Activated T-cell treated with anti-CD3 and anti-CD28 coated beads, Interleukin-2, amount 50 U/mL, for 72 hours (primary cell): ENCODE measurements at regions not wholly inside any gene's neighbourhood (a gene's known extent, or its start where the extent isn't known, plus 50 kb on each side); places are given as distances from the start of the nearest gene placed in this dataset.
A peak's percentile ranks its signal among the peaks of the same experiment; 100 is the strongest.

Experiments used
- ATAC-seq, 2 donors: fragments of 150-1000 bp; cut with Tn5 transposase; replicated peaks in 1 of 2; 2 replicates each; pipeline ENCODE4 v1.10.0; 2021; ENCODE audit warnings: moderate library complexity in 2 of 2, mild to moderate bottlenecking in 1 of 2
- DNase-seq, 2 donors: peaks; one replicate each; pipeline ENCODE4 v3.0.0; 2021 to 2022; ENCODE audit warnings: mixed read lengths in 1 of 2
- H3K27ac Mint-ChIP-seq: one replicate; pipeline ENCODE4 v1.8.0; 2022; ENCODE audit warnings: mild to moderate bottlenecking, moderate library complexity, mixed read lengths
- H3K27me3 Mint-ChIP-seq: one replicate; pipeline ENCODE4 v1.8.0; 2022; ENCODE audit warnings: low read depth, mixed read lengths
- H3K36me3 Mint-ChIP-seq, 2 donors: one replicate each; pipeline ENCODE4 v1.8.0; 2022; ENCODE audit warnings: mixed read lengths in 2 of 2, mild to moderate bottlenecking in 1 of 2; ENCODE audit not compliant: insufficient read depth in 2 of 2
- H3K4me1 Mint-ChIP-seq: one replicate; pipeline ENCODE4 v1.8.0; 2022; ENCODE audit warnings: low read depth, mixed read lengths
- H3K4me3 Mint-ChIP-seq, 2 donors: one replicate each; pipeline ENCODE4 v1.8.0; 2022; ENCODE audit warnings: mild to moderate bottlenecking in 2 of 2, mixed read lengths in 2 of 2, moderate library complexity in 2 of 2
- H3K9me3 Mint-ChIP-seq, 2 donors: one replicate each; pipeline ENCODE4 v1.8.0; 2022; ENCODE audit warnings: mixed read lengths in 2 of 2

- Mint-ChIP-seq H3K27me3 (peaks cover 17% of the 10 kb centered on the region), H3K4me1 (no peaks in the 10 kb centered on the region), H3K9me3 (no peaks in the 10 kb centered on the region), H3K27ac (no peak overlapping the region), H3K4me3 (no peak overlapping the region), H3K36me3 (no peaks in the 10 kb centered on the region)
- no peak for DNase-seq
- no peak for ATAC-seq
Measured at GRCh38 chr6:170155464-170156196, 135.2 kb downstream of the DLL1 start.

GRCh38 chr6:170153436-170154319 lies 137.2 kb downstream of the DLL1 start:
- no peaks in the 10 kb centered on the region for H3K9me3 Mint-ChIP-seq
- DNase-seq (no peak), ATAC-seq (no peak)
- H3K4me3 Mint-ChIP-seq, result no peak overlapping the region
- H3K27me3 Mint-ChIP-seq, result peaks cover 18% of the 10 kb centered on the region
- peaks cover 9% of the 10 kb centered on the region for H3K4me1 Mint-ChIP-seq
- H3K36me3 Mint-ChIP-seq, result no peaks in the 10 kb centered on the region
- no peak overlapping the region for H3K27ac Mint-ChIP-seq

- no peak for DNase-seq
- no peak overlapping the region for H3K27ac Mint-ChIP-seq
- no peak overlapping the region for H3K4me3 Mint-ChIP-seq
- H3K4me1 Mint-ChIP-seq, result peaks cover 16% of the 10 kb centered on the region
- ATAC-seq, result no peak
- H3K9me3 Mint-ChIP-seq, result no peaks in the 10 kb centered on the region
- peaks cover 18% of the 10 kb centered on the region for H3K27me3 Mint-ChIP-seq
- H3K36me3 Mint-ChIP-seq, result no peaks in the 10 kb centered on the region
Measured at GRCh38 chr6:170152989-170153388, 137.9 kb downstream of the DLL1 start.

- H3K36me3 Mint-ChIP-seq, result no peaks in the 10 kb centered on the region
- H3K9me3 Mint-ChIP-seq, result no peaks in the 10 kb centered on the region
- H3K4me1 Mint-ChIP-seq, result peaks cover 23% of the 10 kb centered on the region
- H3K27ac Mint-ChIP-seq, result no peak overlapping the region
- ATAC-seq (no peak), DNase-seq (no peak)
- peaks cover 18% of the 10 kb centered on the region for H3K27me3 Mint-ChIP-seq
- no peak overlapping the region for H3K4me3 Mint-ChIP-seq
Measured at GRCh38 chr6:170152124-170152926, 138.6 kb downstream of the DLL1 start.

- peaks cover 18% of the 10 kb centered on the region for H3K27me3 Mint-ChIP-seq
- no peak overlapping the region for H3K4me3 Mint-ChIP-seq
Measured at GRCh38 chr6:170151804-170152123, 139.1 kb downstream of the DLL1 start.

GRCh38 chr6:170151321-170151771 lies 139.5 kb downstream of the DLL1 start:
- Mint-ChIP-seq H3K9me3 (no peaks in the 10 kb centered on the region), H3K36me3 (no peaks in the 10 kb centered on the region), H3K27me3 (peaks cover 18% of the 10 kb centered on the region), H3K27ac (no peak overlapping the region), H3K4me1 (peaks cover 32% of the 10 kb centered on the region), H3K4me3 (no peak overlapping the region)
- ATAC-seq (no peak), DNase-seq (no peak)

More at GRCh38 chr6:170151804-170152123, 139.1 kb downstream of the DLL1 start:
- no peak overlapping the region for H3K27ac Mint-ChIP-seq
- H3K9me3 Mint-ChIP-seq, result no peaks in the 10 kb centered on the region
- DNase-seq (no peak), ATAC-seq (no peak)
- H3K4me1 Mint-ChIP-seq, result peaks cover 28% of the 10 kb centered on the region
- no peaks in the 10 kb centered on the region for H3K36me3 Mint-ChIP-seq

- DNase-seq (no peak), ATAC-seq (no peak)
- H3K27ac Mint-ChIP-seq, result no peak overlapping the region
- peaks cover 0 to 2% of the 10 kb centered on the region in 2 donors for H3K36me3 Mint-ChIP-seq
- H3K4me1 Mint-ChIP-seq, result peaks cover 35% of the 10 kb centered on the region
- H3K27me3 Mint-ChIP-seq, result peaks cover 18% of the 10 kb centered on the region
- peaks cover 0 to 2% of the 10 kb centered on the region in 2 donors for H3K9me3 Mint-ChIP-seq
- no peak overlapping the region for H3K4me3 Mint-ChIP-seq
Measured at GRCh38 chr6:170150590-170150945, 140.3 kb downstream of the DLL1 start.

GRCh38 chr6:170149681-170150589 lies 140.9 kb downstream of the DLL1 start:
- Mint-ChIP-seq H3K9me3 (peaks cover under 1 to 4% of the 10 kb centered on the region in 2 donors), H3K27ac (no peak overlapping the region), H3K36me3 (peaks cover under 1 to 4% of the 10 kb centered on the region in 2 donors), H3K4me3 (no peak overlapping the region), H3K27me3 (peaks cover 18% of the 10 kb centered on the region), H3K4me1 (peaks cover 42% of the 10 kb centered on the region)
- DNase-seq (no peak), ATAC-seq (no peak)

GRCh38 chr6:170148709-170149470 lies 142.0 kb downstream of the DLL1 start:
- Mint-ChIP-seq H3K36me3 (peaks cover 8 to 11% of the 10 kb centered on the region in 2 donors), H3K4me3 (peak overlapping the region; percentile 77 to 80), H3K27ac (peak overlapping the region; percentile 85), H3K27me3 (peaks cover 18% of the 10 kb centered on the region), H3K9me3 (peaks cover 7 to 11% of the 10 kb centered on the region in 2 donors), H3K4me1 (peaks cover 45% of the 10 kb centered on the region)
- no peak for DNase-seq
- no peak for ATAC-seq

GRCh38 chr6:170147832-170148708 lies 142.8 kb downstream of the DLL1 start:
- H3K9me3 Mint-ChIP-seq, result peaks cover 8 to 12% of the 10 kb centered on the region in 2 donors
- peak overlapping the region; percentile 77 to 80 for H3K4me3 Mint-ChIP-seq
- peaks cover 18% of the 10 kb centered on the region for H3K27me3 Mint-ChIP-seq
- H3K4me1 Mint-ChIP-seq, result peaks cover 45% of the 10 kb centered on the region
- ATAC-seq (peak; percentile 83 to 84), DNase-seq (peak; percentile 69 to 72)
- peak overlapping the region; percentile 85 for H3K27ac Mint-ChIP-seq
- peaks cover 11 to 12% of the 10 kb centered on the region in 2 donors for H3K36me3 Mint-ChIP-seq
